ENCODE measurements at regions not wholly inside any gene's neighbourhood (a gene's known extent, or its start where the extent isn't known, plus 50 kb on each side); places are given as distances from the start of the nearest gene placed in this dataset.
A peak's percentile ranks its signal among the peaks of the same experiment; 100 is the strongest.

GRCh38 chr20:7248281-7249201 is 481.1 kb downstream of the BMP2 start:
- no peak overlapping the region for H3K4me2 ChIP-seq
- no peaks in the 10 kb centered on the region for H3K27me3 ChIP-seq (ENCODE audit: insufficient read depth)
- no peaks in the 10 kb centered on the region for H3K4me1 ChIP-seq (ENCODE audit: insufficient read depth)
- H3K4me3 Mint-ChIP-seq, result no peak overlapping the region
- ATAC-seq (no peak), DNase-seq (ENCODE audit: low spot score) (no peak)
- H3K36me3 ChIP-seq (ENCODE audit: insufficient read depth), result no peaks in the 10 kb centered on the region
- no peak for TF ChIP-seq ZNF462 (CRISPR knock-in tag; IDR thresholded peaks at IDR 0.05)
- no peak for TF ChIP-seq EZH2 (IDR thresholded peaks at IDR 0.05; ENCODE audit: low read depth, unreplicated experiment)
- no peak for TF ChIP-seq STAT1 (IDR thresholded peaks at IDR 0.05; ENCODE audit: unreplicated experiment)
- TF ChIP-seq CREB1 (CRISPR knock-in tag; IDR thresholded peaks at IDR 0.05; ENCODE audit: low read depth), result no peak
- TF ChIP-seq JUNB (IDR thresholded peaks at IDR 0.05; ENCODE audit: unreplicated experiment), result no peak
- TF ChIP-seq NANOG (IDR thresholded peaks at IDR 0.05; ENCODE audit: borderline replicate concordance), result no peak
- TF ChIP-seq REST (IDR thresholded peaks at IDR 0.05; ENCODE audit: unreplicated experiment), result no peak
- TF ChIP-seq ETS1 (IDR thresholded peaks at IDR 0.05), result no peak
- TF ChIP-seq ZNF114 (CRISPR knock-in tag; IDR thresholded peaks at IDR 0.05), result no peak
- TF ChIP-seq EZH2phosphoT487 (IDR thresholded peaks at IDR 0.05; ENCODE audit: unreplicated experiment), result no peak
- no peak for TF ChIP-seq POLR2AphosphoS5 (IDR thresholded peaks at IDR 0.05; ENCODE audit: low read depth)
- no peak for TF ChIP-seq ZNF331 (CRISPR knock-in tag; IDR thresholded peaks at IDR 0.05; ENCODE audit: low read depth)
- no peak for TF ChIP-seq CTCF (conservative IDR thresholded peaks at IDR 0.05; ENCODE audit: low read depth in 2 of 2)
- no peak overlapping the region for H3K4me3 ChIP-seq
- peaks cover 9% of the 10 kb centered on the region; the same call in 1 of the 2 replicates for H3K9me2 ChIP-seq (ENCODE audit: insufficient read depth)
- peaks cover 6% of the 10 kb centered on the region for H3K27me3 Mint-ChIP-seq (ENCODE audit: insufficient read depth, low read depth, poor library complexity)
- H3K4me1 Mint-ChIP-seq, result peaks cover 11% of the 10 kb centered on the region
- no peaks in the 10 kb centered on the region for H4K20me1 ChIP-seq (replicated peaks; ENCODE audit: insufficient read depth)
- H2AFZ ChIP-seq, result no peak overlapping the region
- H3F3A ChIP-seq (replicated peaks; ENCODE audit: low read depth), result no peaks in the 10 kb centered on the region
- 0 out of 2 replicates have a peak overlapping the region, but pooled peaks have one; percentile 3 for H3K27ac Mint-ChIP-seq
- H3K27ac ChIP-seq (ENCODE audit: low read depth), result no peak overlapping the region
- no peaks in the 10 kb centered on the region for H3K36me3 Mint-ChIP-seq (ENCODE audit: low read depth)
- no peaks in the 10 kb centered on the region for H3K9me3 Mint-ChIP-seq
- no peaks in the 10 kb centered on the region for H3K79me2 ChIP-seq (replicated peaks; ENCODE audit: insufficient read depth)

Measured in GM23338 (cell line).